ENCODE measurements at regions not wholly inside any gene's neighbourhood (a gene's known extent, or its start where the extent isn't known, plus 50 kb on each side); places are given as distances from the start of the nearest gene placed in this dataset.
A peak's percentile ranks its signal among the peaks of the same experiment; 100 is the strongest.

- H3K27me3 ChIP-seq (ENCODE audit: control insufficient read depth, insufficient read depth, low read length): no peaks in the 10 kb centered on the region
- no peak for DNase-seq
- no peaks in the 10 kb centered on the region for H3K36me3 ChIP-seq (replicated peaks; ENCODE audit: control insufficient read depth, insufficient read depth, low read length)
- H3K4me3 ChIP-seq (ENCODE audit: insufficient read depth, low read depth, low read length): no peak overlapping the region
Measured at GRCh38 chr2:104698276-104698675, 155.6 kb upstream of the POU3F3 start.

- DNase-seq: no peak
- no peaks in the 10 kb centered on the region for H3K36me3 ChIP-seq (replicated peaks; ENCODE audit: control insufficient read depth, insufficient read depth, low read length)
- no peak overlapping the region for H3K4me3 ChIP-seq (ENCODE audit: insufficient read depth, low read depth, low read length)
- H3K27me3 ChIP-seq (ENCODE audit: control insufficient read depth, insufficient read depth, low read length): no peaks in the 10 kb centered on the region
Measured at GRCh38 chr2:104701411-104701911, 152.5 kb upstream of the POU3F3 start.

GRCh38 chr2:104702031-104702850 is 151.7 kb upstream of the POU3F3 start:
- no peak for DNase-seq
- no peak overlapping the region for H3K4me3 ChIP-seq (ENCODE audit: insufficient read depth, low read depth, low read length)

GRCh38 chr2:104703669-104704068 is 150.2 kb upstream of the POU3F3 start:
- Histone ChIP-seq H3K4me3 (ENCODE audit: insufficient read depth, low read depth, low read length) (no peak overlapping the region), H3K27me3 (ENCODE audit: control insufficient read depth, insufficient read depth, low read length) (no peaks in the 10 kb centered on the region), H3K36me3 (replicated peaks; ENCODE audit: control insufficient read depth, insufficient read depth, low read length) (no peaks in the 10 kb centered on the region)
- no peak for DNase-seq

More at GRCh38 chr2:104702031-104702850, 151.7 kb upstream of the POU3F3 start:
- no peaks in the 10 kb centered on the region for H3K27me3 ChIP-seq (ENCODE audit: control insufficient read depth, insufficient read depth, low read length)
- no peaks in the 10 kb centered on the region for H3K36me3 ChIP-seq (replicated peaks; ENCODE audit: control insufficient read depth, insufficient read depth, low read length)

- no peak for DNase-seq
- no peaks in the 10 kb centered on the region for H3K27me3 ChIP-seq (ENCODE audit: control insufficient read depth, insufficient read depth, low read length)
- no peaks in the 10 kb centered on the region for H3K36me3 ChIP-seq (replicated peaks; ENCODE audit: control insufficient read depth, insufficient read depth, low read length)
- no peak overlapping the region for H3K4me3 ChIP-seq (ENCODE audit: insufficient read depth, low read depth, low read length)
Measured at GRCh38 chr2:104704496-104705245, 149.2 kb upstream of the POU3F3 start.

- Histone ChIP-seq H3K36me3 (replicated peaks; ENCODE audit: control insufficient read depth, insufficient read depth, low read length) (no peaks in the 10 kb centered on the region), H3K4me3 (ENCODE audit: insufficient read depth, low read depth, low read length) (no peak overlapping the region), H3K27me3 (ENCODE audit: control insufficient read depth, insufficient read depth, low read length) (no peaks in the 10 kb centered on the region)
- DNase-seq: no peak
Measured at GRCh38 chr2:104707056-104707455, 146.9 kb upstream of the POU3F3 start.

- Histone ChIP-seq H3K4me3 (ENCODE audit: insufficient read depth, low read depth, low read length) (no peak overlapping the region), H3K27me3 (ENCODE audit: control insufficient read depth, insufficient read depth, low read length) (no peaks in the 10 kb centered on the region), H3K36me3 (replicated peaks; ENCODE audit: control insufficient read depth, insufficient read depth, low read length) (no peaks in the 10 kb centered on the region)
- no peak for DNase-seq
Measured at GRCh38 chr2:104708967-104709366, 144.9 kb upstream of the POU3F3 start.

GRCh38 chr2:104716061-104716460 is 137.9 kb upstream of the POU3F3 start:
- Histone ChIP-seq H3K36me3 (replicated peaks; ENCODE audit: control insufficient read depth, insufficient read depth, low read length) (no peaks in the 10 kb centered on the region), H3K27me3 (ENCODE audit: control insufficient read depth, insufficient read depth, low read length) (no peaks in the 10 kb centered on the region), H3K4me3 (ENCODE audit: insufficient read depth, low read depth, low read length) (no peak overlapping the region)
- DNase-seq: no peak

GRCh38 chr2:104733226-104733943 is 120.5 kb upstream of the POU3F3 start:
- DNase-seq: peak; percentile 70
- Histone ChIP-seq H3K36me3 (replicated peaks; ENCODE audit: control insufficient read depth, insufficient read depth, low read length) (no peaks in the 10 kb centered on the region), H3K4me3 (ENCODE audit: insufficient read depth, low read depth, low read length) (no peak overlapping the region), H3K27me3 (ENCODE audit: control insufficient read depth, insufficient read depth, low read length) (no peaks in the 10 kb centered on the region)

- Histone ChIP-seq H3K4me3 (ENCODE audit: insufficient read depth, low read depth, low read length) (no peak overlapping the region), H3K36me3 (replicated peaks; ENCODE audit: control insufficient read depth, insufficient read depth, low read length) (no peaks in the 10 kb centered on the region), H3K27me3 (ENCODE audit: control insufficient read depth, insufficient read depth, low read length) (no peaks in the 10 kb centered on the region)
- DNase-seq: no peak
Measured at GRCh38 chr2:104734937-104735586, 118.9 kb upstream of the POU3F3 start.

GRCh38 chr2:104736026-104736425 is 117.9 kb upstream of the POU3F3 start:
- DNase-seq: no peak
- no peaks in the 10 kb centered on the region for H3K36me3 ChIP-seq (replicated peaks; ENCODE audit: control insufficient read depth, insufficient read depth, low read length)
- H3K4me3 ChIP-seq (ENCODE audit: insufficient read depth, low read depth, low read length): no peak overlapping the region
- H3K27me3 ChIP-seq (ENCODE audit: control insufficient read depth, insufficient read depth, low read length): no peaks in the 10 kb centered on the region

- Histone ChIP-seq H3K4me3 (ENCODE audit: insufficient read depth, low read depth, low read length) (no peak overlapping the region), H3K27me3 (ENCODE audit: control insufficient read depth, insufficient read depth, low read length) (no peaks in the 10 kb centered on the region), H3K36me3 (replicated peaks; ENCODE audit: control insufficient read depth, insufficient read depth, low read length) (no peaks in the 10 kb centered on the region)
- no peak for DNase-seq
Measured at GRCh38 chr2:104741860-104742259, 112.1 kb upstream of the POU3F3 start.

GRCh38 chr2:104744537-104744936 is 109.4 kb upstream of the POU3F3 start:
- no peak for DNase-seq
- Histone ChIP-seq H3K4me3 (ENCODE audit: insufficient read depth, low read depth, low read length) (no peak overlapping the region), H3K27me3 (ENCODE audit: control insufficient read depth, insufficient read depth, low read length) (no peaks in the 10 kb centered on the region), H3K36me3 (replicated peaks; ENCODE audit: control insufficient read depth, insufficient read depth, low read length) (no peaks in the 10 kb centered on the region)

GRCh38 chr2:104745846-104746245 is 108.1 kb upstream of the POU3F3 start:
- Histone ChIP-seq H3K27me3 (ENCODE audit: control insufficient read depth, insufficient read depth, low read length) (no peaks in the 10 kb centered on the region), H3K36me3 (replicated peaks; ENCODE audit: control insufficient read depth, insufficient read depth, low read length) (no peaks in the 10 kb centered on the region), H3K4me3 (ENCODE audit: insufficient read depth, low read depth, low read length) (no peak overlapping the region)
- peak; percentile 53 for DNase-seq
